SK-N-SH treated with all-trans-retinoic acid at 6 μM for 48 hours (cell line): ENCODE measurements at regions not wholly inside any gene's neighbourhood (a gene's known extent, or its start where the extent isn't known, plus 50 kb on each side); places are given as distances from the start of the nearest gene placed in this dataset.

Source experiments
- CSRNP3 ChIP-seq: fragments of 250-450 bp; sonication (Bioruptor Pico); IDR thresholded peaks from 2 replicates; pipeline ENCODE4 v1.5.1; 2021; ENCODE audit warnings: mild to moderate bottlenecking, moderate library complexity
- PPARA ChIP-seq: fragments of 250-450 bp; sonication (Bioruptor Pico); IDR thresholded peaks from 2 replicates; pipeline ENCODE4 v1.5.0; 2020; ENCODE audit warnings: mild to moderate bottlenecking, borderline replicate concordance
- RARB ChIP-seq: fragments of 250-450 bp; sonication (Bioruptor Pico); IDR thresholded peaks from 2 replicates; pipeline ENCODE4 v1.8.0; 2021; ENCODE audit warnings: mild to moderate bottlenecking, moderate library complexity
- ZFP30 ChIP-seq: fragments of 450-650 bp; formaldehyde crosslinking; IDR thresholded peaks from 2 replicates; pipeline ENCODE4 v1.5.0; 2022; ENCODE audit warnings: mild to moderate bottlenecking, moderate library complexity
- ZNF70 ChIP-seq: fragments of 450-650 bp; formaldehyde crosslinking; IDR thresholded peaks from 2 replicates; pipeline ENCODE4 v1.5.0; 2020; ENCODE audit warnings: mild to moderate bottlenecking, moderate library complexity
- TF ChIP-seq, protein P1 (sequence below): fragments of 250-450 bp; sonication (Bioruptor Pico); IDR thresholded peaks from 2 replicates; pipeline ENCODE4 v1.5.0; 2020; ENCODE audit warnings: mild to moderate bottlenecking, moderate library complexity

GRCh38 chr4:15238720-15239119, 189.1 kb upstream of the C1QTNF7 start:
- TF ChIP-seq, protein P1, sequence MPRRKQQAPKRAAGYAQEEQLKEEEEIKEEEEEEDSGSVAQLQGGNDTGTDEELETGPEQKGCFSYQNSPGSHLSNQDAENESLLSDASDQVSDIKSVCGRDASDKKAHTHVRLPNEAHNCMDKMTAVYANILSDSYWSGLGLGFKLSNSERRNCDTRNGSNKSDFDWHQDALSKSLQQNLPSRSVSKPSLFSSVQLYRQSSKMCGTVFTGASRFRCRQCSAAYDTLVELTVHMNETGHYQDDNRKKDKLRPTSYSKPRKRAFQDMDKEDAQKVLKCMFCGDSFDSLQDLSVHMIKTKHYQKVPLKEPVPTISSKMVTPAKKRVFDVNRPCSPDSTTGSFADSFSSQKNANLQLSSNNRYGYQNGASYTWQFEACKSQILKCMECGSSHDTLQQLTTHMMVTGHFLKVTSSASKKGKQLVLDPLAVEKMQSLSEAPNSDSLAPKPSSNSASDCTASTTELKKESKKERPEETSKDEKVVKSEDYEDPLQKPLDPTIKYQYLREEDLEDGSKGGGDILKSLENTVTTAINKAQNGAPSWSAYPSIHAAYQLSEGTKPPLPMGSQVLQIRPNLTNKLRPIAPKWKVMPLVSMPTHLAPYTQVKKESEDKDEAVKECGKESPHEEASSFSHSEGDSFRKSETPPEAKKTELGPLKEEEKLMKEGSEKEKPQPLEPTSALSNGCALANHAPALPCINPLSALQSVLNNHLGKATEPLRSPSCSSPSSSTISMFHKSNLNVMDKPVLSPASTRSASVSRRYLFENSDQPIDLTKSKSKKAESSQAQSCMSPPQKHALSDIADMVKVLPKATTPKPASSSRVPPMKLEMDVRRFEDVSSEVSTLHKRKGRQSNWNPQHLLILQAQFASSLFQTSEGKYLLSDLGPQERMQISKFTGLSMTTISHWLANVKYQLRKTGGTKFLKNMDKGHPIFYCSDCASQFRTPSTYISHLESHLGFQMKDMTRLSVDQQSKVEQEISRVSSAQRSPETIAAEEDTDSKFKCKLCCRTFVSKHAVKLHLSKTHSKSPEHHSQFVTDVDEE (CRISPR knock-in tag), result no peak
- TF ChIP-seq RARB (CRISPR knock-in tag), result no peak
- TF ChIP-seq PPARA (CRISPR knock-in tag), result no peak
- no peak for TF ChIP-seq ZNF70 (CRISPR knock-in tag)
- TF ChIP-seq ZFP30, result no peak
- TF ChIP-seq CSRNP3 (CRISPR knock-in tag), result no peak
